GM21723 (cell line): ENCODE measurements at regions not wholly inside any gene's neighbourhood (a gene's known extent, or its start where the extent isn't known, plus 50 kb on each side); places are given as distances from the start of the nearest gene placed in this dataset.
"Not testable (repeated sequence)": the region's sequence is repeated elsewhere in the genome, so short reads cannot be mapped to it uniquely, and the experiment has no call there.

Experiments
- ATAC-seq: cut with Tn5 transposase; IDR thresholded peaks from one replicate; pipeline ENCODE4 v1.9.1; 2021; ENCODE audit warnings: mild to moderate bottlenecking, moderate library complexity; ENCODE audit not compliant: unreplicated experiment

DNA sequence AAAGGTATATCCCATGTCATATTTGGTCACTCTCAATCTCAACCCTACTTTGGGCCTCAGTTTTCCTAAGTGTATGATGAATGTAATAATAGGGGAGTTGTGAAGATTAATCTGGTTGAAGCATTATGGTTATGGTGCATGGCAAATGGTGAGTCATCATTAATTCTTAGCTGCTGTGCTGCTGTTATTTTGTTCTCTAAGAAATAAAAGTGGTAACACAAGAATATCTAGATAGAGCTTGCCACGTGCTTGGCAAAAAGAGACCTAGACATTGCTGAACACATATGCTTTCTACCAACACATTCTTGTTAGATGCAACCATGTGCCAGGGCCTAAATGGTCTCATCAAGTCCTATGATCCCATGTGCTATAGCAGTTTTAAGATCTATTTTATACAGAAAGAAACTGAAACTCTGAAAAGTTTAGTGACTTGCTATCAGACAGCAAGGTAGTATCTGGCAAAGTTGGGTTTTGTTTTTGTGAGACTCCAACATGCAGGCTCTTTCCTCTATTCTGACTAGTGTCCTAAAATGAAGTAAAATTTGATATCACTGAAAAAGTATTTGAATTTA is 699.9 kb upstream of the MEF2C start:
- no peak for ATAC-seq

DNA sequence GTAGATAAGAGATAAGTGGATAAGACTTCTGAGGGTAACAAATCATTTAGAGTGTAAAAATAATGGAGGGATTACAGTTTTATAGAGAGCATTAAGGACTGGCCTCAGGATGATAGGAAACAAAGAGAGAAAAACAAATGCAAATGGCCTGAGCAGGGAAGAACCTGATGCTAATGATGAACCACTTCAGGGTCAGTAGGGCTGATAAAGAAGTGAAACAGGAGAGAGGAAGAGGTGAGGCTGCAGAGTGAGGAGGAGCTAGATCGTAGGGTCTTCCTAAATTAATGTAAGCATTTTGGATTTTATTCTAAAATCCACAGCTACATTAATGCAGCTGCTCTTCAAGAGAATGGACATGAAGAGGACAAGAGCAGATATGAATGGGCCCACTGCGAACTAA is 698.0 kb upstream of the MEF2C start:
- ATAC-seq: no peak

DNA sequence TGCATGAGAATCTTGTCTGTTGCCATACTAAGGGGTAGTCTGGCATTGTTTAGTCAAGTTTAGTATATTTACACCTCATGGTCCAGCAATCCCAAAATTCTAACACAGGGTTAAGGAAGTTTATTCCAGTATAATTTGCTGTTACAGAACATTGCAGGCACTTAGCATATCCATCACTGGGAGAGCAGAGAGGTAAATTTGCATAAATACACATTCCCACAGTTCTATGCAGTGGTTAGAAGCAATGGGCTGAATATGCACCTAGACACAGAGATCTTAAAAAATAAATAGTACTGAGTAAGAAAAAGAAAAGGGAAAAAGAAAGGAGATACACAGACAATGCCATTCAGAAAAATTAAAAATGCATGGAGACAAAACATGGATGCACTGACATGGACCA is 692.3 kb upstream of the MEF2C start:
- ATAC-seq: no peak

DNA sequence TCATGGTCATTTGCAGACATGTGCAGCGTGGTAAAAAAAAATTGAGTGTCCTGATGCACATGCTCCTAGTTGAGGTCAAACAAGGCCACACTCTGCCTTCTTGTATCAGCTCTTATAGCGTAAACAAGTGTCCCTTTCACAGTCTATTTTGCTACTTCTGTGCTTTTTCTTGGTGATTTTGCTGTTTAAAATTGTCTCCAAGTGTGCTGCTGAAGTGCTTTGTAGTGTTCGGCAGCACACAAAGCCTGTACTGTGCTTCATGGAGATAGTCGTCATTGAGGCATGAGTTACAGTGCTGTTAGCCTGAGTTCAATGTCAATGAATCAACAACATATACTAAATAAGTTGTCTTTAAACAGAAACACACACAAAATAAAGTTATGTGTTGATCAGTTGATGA is 690.4 kb upstream of the MEF2C start:
- no peak for ATAC-seq

DNA sequence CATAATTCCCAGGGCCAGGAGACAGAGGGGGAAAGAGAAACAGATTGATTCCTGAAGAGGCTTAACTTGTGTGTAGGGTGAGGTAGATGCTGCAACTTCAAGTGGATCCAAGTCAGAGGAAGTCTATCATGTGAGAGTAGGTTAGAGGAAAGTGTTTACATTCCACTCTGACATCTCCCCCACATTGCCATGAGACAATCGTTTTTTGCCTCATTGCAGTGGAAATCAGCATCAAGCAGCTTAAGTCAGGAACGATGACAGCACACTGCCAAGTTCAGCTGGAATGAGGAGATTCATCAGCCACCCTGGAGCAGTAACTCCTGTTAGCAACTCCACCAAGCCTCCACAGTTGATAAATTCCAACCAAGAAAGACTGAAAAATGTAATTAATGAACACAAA is 689.7 kb upstream of the MEF2C start:
- no peak for ATAC-seq

DNA sequence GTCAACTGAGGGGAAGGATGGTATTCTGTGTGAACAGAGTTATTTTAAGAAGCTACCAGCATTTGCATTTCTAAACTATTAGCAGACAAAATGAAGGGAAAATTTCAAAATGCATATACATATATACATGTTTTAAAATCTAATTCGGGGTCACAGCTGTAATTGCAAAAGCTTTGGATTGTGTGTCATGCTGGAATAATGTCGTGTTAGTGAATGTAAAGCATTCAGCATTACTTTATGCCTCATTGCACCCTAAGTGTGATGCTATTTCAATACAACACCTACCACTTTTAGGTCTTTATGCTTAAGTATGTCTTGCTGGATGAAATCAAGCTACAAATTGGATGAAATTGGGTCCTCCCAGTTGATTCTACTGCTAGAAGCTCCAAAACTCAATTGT is 687.6 kb upstream of the MEF2C start:
- ATAC-seq: no peak

DNA sequence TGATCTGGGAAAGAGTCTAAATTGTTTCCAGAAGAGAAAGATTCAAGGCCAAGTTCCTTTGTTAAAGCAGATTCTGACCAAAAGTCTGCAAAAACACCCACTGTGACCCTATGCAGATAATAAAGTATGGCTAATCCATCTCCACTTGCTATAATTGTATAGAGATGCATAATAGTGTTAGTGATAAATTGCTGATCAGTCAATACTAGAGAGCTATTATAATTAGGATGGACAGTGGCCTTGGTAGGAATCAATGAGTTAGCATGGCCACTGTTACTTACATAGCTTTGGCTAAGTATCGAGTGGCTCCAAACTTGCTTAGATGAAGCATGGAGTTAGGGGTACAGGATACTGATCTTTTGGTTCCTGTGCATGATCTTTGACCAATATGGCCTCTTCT is 683.4 kb upstream of the MEF2C start:
- ATAC-seq: no peak

DNA sequence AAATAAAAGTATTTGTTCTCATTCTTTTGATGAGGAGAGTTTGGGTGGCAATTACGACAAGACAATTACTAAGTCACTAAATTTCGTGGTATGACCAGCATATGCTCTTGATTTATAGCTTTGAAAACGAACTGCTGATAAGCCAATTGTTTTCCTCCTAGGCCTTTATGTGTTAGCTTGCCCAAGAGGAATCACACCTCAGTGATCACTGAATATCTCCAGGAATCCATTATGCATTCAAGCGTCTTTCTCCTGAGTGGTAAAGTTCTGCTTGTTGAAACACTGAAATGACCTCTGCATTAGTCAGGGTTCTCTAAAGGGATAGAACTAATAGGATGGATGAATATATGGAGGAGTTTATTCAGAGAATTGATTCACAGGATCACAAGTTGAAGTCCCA is 677.7 kb upstream of the MEF2C start:
- ATAC-seq: no peak

DNA sequence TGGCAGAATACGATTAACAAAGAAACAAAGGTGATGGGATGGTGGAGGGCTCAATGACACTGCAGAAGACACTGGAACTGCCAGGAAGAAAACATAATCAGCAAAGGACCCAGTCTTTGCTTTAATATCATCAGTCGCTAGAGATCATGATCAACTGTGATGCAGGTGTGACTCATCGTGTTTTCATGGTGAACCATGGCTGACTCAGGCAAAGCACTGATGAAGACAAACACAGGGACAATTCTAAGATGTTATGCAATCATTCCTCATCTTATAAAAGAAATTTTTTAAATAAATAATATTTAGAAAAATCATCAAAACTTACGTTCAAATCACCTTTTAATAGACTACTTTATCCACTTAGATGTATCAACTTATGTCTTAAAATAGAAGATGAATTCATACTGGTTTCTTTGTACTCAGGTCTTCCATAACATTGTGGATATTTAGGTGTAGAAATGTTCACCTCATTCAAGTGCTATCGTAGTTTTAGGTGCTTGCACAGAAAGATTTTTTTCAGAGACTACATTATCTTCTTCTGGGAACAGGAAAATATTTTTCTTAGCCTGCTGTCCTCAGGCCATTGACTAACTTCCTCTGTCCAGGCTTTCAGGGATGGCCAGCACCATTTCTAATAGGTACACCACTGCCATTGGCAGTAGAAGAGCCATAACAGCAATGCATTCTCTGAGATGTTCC is 673.4 kb upstream of the MEF2C start:
- no peak for ATAC-seq

DNA sequence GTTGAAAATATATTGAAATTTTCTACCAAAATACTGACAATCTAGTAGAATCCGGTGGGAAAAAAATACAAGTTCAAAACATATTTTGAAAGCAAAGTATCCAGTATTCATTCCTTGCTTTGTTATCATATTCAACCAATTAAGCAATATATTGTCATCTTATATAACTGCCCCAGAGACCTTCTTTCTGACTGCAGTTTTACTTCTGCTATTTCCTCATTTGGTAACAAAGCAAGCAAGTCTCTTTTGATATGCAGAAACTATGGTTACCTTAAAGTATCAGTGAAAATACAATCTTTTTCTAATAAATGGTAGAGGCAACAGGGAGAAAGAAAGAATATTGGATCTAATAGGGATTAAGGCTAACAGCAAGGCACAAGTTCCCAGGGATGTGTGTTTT is 663.7 kb upstream of the MEF2C start:
- no peak for ATAC-seq

DNA sequence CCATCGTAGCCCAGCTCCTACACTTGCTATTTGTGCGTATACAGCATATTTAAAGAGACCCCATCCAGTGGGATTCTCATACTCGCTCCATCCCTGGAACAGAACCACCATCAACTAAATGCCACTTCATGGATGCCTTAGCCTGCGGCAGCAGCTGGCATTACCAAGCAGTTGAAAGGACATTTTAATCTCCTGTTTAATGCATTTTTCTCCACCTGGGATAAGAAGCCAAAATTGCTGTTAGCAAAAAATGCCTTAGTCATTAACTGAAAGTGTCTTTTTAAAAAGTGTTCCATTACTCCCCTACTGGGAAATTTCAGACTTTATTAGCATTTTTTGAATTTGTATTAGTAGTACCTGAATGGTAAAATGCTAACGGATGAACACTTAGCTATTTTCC is 662.6 kb upstream of the MEF2C start:
- ATAC-seq: no peak

DNA sequence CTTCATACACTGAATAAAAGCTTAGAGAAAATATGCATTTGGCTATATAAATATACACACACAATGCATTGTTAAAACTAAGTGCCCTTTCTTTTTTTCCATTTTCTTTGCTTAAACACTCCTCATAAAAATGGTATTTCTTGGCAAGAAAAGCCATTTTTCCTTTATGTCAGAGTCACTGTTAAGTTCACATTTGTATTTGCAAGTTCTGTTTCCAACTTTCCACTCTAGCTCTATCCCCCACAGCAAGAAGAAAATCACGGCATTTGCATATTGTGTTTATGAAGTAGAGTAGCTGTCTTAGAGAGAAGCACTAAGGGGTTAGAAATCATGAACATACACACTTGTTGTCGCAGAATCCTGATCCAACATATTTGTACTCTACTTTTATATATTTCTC is 662.1 kb upstream of the MEF2C start:
- no peak for ATAC-seq

DNA sequence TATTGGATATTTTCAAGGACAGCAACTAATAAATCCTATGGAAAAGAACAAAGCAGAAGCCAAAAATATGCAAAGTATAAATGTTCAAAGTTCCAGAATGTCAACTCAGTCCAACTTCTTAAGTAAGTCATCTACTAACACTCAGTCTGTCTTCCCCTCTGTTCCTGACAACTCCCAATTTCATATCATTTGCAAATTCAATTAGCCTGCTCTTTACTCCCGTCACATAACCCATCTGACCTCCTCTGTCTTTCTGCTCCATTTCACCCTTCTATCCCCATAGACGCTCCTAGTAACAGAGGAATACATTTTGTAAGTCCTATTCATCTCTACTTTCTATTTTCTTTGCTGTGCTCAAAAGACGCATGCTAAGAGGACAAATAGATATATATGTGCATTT is 659.8 kb upstream of the MEF2C start:
- ATAC-seq: no peak

DNA sequence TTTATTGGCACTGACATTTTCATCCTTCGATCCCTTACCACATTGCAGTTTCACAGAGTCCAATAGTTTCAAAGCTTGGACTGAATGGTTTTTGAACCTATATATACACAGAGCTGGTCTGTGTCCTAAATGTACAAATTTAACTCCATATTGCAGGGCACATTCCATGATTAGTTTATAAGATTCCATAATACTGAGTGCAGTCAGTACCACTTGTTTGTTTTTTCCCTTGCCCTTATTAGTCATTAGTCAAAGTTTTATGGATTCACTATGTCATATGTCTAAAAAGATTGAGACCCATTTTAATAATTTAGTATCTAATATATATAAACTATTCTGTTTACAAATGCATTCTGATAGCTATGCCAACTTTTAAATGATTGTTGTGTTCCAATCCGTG is 654.8 kb upstream of the MEF2C start:
- no peak for ATAC-seq

DNA sequence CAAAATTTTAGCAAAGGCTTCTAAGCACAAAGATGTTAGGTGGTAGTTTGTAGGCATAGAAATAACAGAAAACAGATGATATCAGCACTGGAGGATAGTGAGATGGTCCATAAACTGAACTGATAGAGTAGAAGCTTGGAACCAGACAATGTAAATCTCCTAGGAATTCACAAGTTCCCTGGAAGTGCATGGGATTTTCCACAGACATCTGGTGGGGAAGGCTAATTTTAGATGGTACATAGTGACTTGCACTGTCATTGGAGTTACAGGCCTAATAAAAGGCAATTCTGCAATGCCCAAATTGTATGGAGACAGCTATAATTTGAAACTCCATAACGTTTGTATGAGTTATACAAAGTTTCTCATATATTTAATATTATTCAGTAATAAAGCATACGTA is 653.0 kb upstream of the MEF2C start:
- ATAC-seq: no peak

DNA sequence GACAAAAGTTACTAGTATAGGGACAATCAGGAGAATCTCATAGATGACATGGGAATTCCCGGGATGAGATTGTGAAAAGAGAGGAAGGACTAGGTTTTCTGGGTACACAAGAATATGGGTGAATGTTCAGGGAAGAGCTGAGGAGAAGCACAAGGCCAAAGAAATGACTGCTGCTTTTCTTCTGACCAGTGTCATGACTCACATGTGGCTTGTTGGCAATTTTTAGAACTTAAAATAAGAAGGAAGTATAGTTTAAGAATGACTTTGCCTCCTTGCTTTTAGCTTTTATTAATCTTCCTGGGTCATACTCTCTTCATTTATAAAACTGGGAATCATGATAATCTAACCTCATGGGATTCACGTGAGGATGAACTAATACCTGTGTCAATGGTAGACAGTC is 652.4 kb upstream of the MEF2C start:
- ATAC-seq: no peak

DNA sequence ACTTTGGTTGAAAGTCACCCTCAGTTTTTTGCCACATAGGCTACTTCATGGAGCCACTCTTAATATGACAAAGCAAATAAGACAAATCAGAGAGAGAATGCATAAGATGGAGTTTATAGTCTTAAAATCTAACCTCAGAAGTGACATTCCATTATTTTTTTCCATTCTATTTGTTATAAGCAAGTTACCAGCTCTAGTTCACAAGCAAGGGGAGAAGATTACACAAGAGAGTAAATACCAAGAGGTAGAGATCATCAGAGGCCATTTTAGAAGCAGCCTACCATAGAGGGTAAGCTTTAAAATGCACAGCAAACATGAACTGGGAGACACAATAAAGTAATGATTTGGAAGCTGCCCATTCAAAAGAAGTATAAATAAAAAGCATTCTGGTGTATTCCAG is 651.3 kb upstream of the MEF2C start:
- no peak for ATAC-seq

DNA sequence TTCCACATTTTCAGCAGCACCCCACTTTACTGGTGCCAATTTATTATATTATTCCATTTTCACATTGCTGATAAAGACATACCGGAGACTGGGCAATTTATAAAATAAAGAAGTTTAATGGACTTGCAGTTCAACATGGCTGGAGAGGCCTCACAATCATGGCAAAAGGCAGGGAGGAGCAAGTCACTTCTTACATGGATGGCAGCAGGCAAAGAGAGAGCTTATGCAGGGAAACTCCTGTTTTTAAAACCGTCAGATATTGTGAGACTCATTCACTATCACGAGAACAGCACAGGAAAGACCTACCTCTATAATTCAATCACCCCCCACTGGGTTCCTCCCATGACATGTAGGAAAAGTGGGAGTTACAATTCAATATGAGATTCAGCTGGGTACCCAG is 641.8 kb upstream of the MEF2C start:
- no peak for ATAC-seq

DNA sequence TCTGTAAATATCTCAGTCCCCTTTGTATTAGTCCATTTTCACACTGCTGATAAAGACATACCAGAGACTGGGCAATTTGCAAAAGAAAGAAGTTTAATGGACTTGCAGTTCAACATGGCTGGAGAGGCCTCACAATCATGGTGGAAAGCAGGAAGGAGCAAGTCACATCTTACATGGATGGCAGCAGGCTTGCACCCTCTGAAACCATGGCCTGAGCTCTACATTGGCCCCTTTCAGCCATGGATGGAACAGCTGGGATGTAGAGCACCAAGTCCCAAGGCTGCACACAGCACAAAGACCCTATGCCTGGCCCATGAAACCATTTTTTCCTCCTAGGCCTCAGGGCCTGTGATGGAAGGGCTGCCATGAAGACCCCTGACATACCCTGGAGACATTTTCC is 640.9 kb upstream of the MEF2C start:
- not testable (repeated sequence) for ATAC-seq

DNA sequence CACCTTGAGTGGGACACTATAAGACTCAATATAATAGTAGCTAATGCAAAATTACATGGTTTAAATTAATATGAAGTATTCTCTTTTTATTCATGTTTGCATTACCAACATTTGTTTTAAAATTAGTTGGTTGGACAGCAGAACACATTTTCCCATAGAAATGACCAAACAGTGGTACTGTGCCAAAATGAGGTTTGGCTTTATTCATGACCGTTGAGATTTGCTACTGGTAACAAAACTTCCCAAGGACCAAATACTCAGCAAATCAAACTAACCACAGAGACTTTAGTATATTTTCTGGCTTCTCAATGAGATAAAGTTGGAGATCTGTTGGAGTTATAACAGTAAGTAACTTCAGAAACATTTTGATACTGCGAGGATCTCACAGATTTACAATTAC is 637.8 kb upstream of the MEF2C start:
- no peak for ATAC-seq

DNA sequence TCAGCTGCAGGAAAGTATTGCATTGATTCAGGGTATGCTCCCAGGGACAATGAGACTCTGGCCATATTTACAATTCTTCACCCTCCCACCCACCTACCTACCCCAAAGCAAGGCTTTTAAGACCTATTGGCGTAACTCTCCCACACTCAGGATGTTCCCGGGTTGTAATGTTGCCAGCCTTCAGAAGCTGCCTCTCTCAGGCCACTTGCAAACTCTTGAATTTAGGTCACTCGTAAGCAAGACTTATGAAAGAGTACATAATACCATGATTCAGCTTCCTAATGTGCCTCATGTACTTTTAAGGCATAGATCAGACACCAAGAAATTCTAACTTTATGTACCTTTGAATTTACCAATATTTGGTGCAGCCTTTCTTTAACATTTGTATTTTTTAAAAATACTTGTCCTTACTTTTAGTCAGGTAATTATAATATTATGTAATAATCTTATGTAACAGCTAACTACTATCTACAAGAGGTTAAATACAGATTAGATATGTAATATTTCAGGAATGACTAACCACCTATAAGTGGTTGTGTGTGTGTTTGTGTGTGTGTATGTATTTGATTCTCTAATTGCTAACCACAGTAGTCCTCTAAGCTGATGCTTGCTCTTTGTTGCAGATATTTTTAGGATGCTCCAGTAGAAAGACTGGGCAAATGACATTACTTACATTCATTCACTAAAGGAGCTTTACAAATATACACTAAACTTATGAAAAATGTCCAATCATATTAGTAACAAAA is 630.5 kb upstream of the MEF2C start:
- ATAC-seq: no peak

DNA sequence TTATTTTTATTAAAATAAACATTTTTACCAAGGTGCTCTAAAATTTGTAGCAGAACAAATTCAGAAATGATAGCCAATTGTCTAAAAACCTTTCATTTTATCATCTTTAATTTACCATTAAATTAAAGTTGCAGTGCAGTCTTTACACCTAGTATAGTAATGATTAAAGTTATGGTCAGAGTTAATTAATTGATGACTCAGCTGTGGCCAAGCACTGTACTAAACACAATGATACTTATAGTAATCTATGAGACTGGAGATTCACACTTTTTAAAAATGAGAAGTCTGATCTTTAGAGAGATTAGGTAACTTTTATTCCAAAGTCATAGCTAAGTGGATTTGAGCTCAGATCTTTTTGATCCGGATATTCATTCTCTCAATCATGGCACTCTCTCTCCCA is 621.1 kb upstream of the MEF2C start:
- no peak for ATAC-seq

DNA sequence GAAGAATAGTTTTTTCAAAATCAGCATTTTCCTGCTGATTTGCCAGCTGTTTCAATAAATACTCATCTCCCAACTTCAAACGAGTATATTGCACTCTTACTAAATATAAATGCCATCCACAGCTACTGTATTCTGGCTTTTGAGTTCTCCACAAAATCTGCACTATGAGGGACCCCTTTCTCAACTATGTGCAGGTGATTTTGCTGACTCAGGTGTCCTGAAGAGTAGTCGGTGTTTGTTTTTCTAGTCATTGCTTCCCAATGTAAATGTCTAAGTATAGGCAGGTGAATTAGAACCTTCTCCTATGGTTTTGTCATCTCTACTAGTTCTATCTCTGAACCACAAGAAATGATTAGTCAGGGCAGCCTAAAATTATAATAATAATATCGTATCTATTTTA is 616.8 kb upstream of the MEF2C start:
- ATAC-seq: no peak
